ENCODE measurements at regions not wholly inside any gene's neighbourhood (a gene's known extent, or its start where the extent isn't known, plus 50 kb on each side); places are given as distances from the start of the nearest gene placed in this dataset.

Small RNAs in the stretch of these regions (small RNA-seq; reads per million reads assigned to genes)
- gene RF00017 (0 reads per million in 2 experiments), gene RF00601 (0 reads per million in 2 experiments)
